ENCODE measurements at regions not wholly inside any gene's neighbourhood (a gene's known extent, or its start where the extent isn't known, plus 50 kb on each side); places are given as distances from the start of the nearest gene placed in this dataset.

DNA sequence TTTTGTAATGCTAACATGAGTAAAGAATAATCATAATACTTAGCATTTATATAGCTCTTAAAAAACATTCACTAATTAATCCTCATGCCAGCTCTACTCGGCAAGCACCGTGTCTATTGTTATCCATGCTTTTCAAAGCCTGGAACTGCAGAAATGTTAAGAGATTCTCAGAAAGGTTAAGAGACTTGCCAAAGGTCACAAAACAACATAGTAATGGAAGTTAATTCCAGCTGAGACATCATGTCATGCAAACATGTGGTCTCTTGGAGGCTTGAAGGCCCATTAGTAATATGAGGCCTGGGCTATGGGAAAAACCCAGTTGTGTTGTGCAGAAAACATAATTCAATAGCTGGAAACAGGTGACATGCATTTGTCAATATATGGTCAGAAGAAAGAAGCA, 389.9 kb upstream of the GOT2 start:
- Histone ChIP-seq H3K4me3 (no peak overlapping the region), H3K9me3 (no peaks in the 10 kb centered on the region), H3K27ac (no peak overlapping the region), H3K27me3 (no peaks in the 10 kb centered on the region), H3K4me1 (no peaks in the 10 kb centered on the region), H3K36me3 (no peaks in the 10 kb centered on the region)
- TF ChIP-seq, protein P1, sequence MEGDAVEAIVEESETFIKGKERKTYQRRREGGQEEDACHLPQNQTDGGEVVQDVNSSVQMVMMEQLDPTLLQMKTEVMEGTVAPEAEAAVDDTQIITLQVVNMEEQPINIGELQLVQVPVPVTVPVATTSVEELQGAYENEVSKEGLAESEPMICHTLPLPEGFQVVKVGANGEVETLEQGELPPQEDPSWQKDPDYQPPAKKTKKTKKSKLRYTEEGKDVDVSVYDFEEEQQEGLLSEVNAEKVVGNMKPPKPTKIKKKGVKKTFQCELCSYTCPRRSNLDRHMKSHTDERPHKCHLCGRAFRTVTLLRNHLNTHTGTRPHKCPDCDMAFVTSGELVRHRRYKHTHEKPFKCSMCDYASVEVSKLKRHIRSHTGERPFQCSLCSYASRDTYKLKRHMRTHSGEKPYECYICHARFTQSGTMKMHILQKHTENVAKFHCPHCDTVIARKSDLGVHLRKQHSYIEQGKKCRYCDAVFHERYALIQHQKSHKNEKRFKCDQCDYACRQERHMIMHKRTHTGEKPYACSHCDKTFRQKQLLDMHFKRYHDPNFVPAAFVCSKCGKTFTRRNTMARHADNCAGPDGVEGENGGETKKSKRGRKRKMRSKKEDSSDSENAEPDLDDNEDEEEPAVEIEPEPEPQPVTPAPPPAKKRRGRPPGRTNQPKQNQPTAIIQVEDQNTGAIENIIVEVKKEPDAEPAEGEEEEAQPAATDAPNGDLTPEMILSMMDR (IDR thresholded peaks at IDR 0.05), result no peak
- TF ChIP-seq EP300 (IDR thresholded peaks at IDR 0.05; ENCODE audit: low read depth) (no peak), POLR2AphosphoS5 (IDR thresholded peaks at IDR 0.05) (no peak), POLR2A (IDR thresholded peaks at IDR 0.05) (no peak)
- 70 to 91% methylated on average over 2 of the region's 2 CpGs for WGBS, 2 donors (ENCODE audit: low coverage in 1 of 2)
- intact Hi-C loops (cut with DNase I; ENCODE audit: low total_unique reads) (no loop called here), in situ Hi-C loops (cut with MboI; ENCODE audit: low pct_ligation_motif_present in 1 of 4, low pct_unique_long_range_greater_than_20kb in 1 of 4, low sequenced_read_pairs in 3 of 4) (no loop called here)
- no peak for DNase-seq

DNA sequence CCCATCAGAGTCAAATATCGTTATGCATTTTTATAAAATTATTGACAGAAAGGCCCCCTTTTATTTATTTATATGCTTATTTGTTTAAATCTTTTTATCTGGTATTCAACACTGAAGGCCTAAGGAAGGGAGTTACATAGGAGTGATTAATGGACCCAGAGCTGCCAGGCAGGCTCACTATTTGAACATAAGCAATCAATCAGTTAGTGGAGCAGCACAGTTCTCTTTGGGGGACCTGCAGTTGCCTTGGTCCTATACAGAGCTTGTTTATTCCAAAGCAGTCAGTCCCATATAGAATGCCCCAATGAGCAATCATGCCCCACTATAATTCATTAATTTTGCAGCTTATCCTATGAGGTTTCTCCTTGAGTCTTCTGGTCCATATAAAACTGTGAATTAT, 389.4 kb upstream of the GOT2 start:
- in situ Hi-C loops (cut with MboI; ENCODE audit: low pct_ligation_motif_present in 1 of 4, low pct_unique_long_range_greater_than_20kb in 1 of 4, low sequenced_read_pairs in 3 of 4), result no loop called here

DNA sequence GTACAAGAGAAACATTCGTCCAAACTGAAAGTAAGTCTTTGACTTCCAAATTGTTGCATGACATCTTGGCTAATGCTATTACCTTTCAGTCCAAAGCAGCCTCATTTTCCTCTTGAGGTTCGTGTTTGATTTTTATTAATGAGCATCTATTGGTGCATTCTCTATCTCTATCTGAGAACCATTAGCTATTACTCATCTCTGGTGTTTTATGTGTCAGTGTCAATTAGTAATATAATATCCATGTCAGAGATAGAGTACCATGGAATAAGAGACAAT, 388.1 kb upstream of the GOT2 start:
- no peak overlapping the region for H3K27ac ChIP-seq
- H3K36me3 ChIP-seq, result no peaks in the 10 kb centered on the region
- intact Hi-C loops (cut with DNase I; ENCODE audit: low total_unique reads) (no loop called here), in situ Hi-C loops (cut with MboI; ENCODE audit: low pct_ligation_motif_present in 1 of 4, low pct_unique_long_range_greater_than_20kb in 1 of 4, low sequenced_read_pairs in 3 of 4) (no loop called here)
- H3K27me3 ChIP-seq, result no peaks in the 10 kb centered on the region
- TF ChIP-seq, protein P1 (IDR thresholded peaks at IDR 0.05), result no peak
- TF ChIP-seq EP300 (IDR thresholded peaks at IDR 0.05; ENCODE audit: low read depth), result no peak
- TF ChIP-seq POLR2AphosphoS5 (IDR thresholded peaks at IDR 0.05), result no peak
- H3K4me3 ChIP-seq, result no peak overlapping the region
- WGBS, 2 donors (ENCODE audit: low coverage in 1 of 2), result 53 to 60% methylated on average over 2 of the region's 2 CpGs
- no peak for DNase-seq
- no peaks in the 10 kb centered on the region for H3K4me1 ChIP-seq
- H3K9me3 ChIP-seq, result no peaks in the 10 kb centered on the region

More for the DNA sequence above, 389.4 kb upstream of the GOT2 start:
- H3K4me3 ChIP-seq, result no peak overlapping the region
- no peak overlapping the region for H3K27ac ChIP-seq
- no peaks in the 10 kb centered on the region for H3K27me3 ChIP-seq
- no peaks in the 10 kb centered on the region for H3K36me3 ChIP-seq
- DNase-seq, result no peak
- intact Hi-C loops (cut with DNase I; ENCODE audit: low total_unique reads), result no loop called here
- TF ChIP-seq, protein P1 (IDR thresholded peaks at IDR 0.05), result no peak
- no peak for TF ChIP-seq POLR2A (IDR thresholded peaks at IDR 0.05)
- no peak for TF ChIP-seq POLR2AphosphoS5 (IDR thresholded peaks at IDR 0.05)
- H3K9me3 ChIP-seq, result no peaks in the 10 kb centered on the region
- H3K4me1 ChIP-seq, result no peaks in the 10 kb centered on the region
- 72 to 92% methylated on average over 1 of the region's 1 CpG for WGBS, 2 donors (ENCODE audit: low coverage in 1 of 2)

DNA sequence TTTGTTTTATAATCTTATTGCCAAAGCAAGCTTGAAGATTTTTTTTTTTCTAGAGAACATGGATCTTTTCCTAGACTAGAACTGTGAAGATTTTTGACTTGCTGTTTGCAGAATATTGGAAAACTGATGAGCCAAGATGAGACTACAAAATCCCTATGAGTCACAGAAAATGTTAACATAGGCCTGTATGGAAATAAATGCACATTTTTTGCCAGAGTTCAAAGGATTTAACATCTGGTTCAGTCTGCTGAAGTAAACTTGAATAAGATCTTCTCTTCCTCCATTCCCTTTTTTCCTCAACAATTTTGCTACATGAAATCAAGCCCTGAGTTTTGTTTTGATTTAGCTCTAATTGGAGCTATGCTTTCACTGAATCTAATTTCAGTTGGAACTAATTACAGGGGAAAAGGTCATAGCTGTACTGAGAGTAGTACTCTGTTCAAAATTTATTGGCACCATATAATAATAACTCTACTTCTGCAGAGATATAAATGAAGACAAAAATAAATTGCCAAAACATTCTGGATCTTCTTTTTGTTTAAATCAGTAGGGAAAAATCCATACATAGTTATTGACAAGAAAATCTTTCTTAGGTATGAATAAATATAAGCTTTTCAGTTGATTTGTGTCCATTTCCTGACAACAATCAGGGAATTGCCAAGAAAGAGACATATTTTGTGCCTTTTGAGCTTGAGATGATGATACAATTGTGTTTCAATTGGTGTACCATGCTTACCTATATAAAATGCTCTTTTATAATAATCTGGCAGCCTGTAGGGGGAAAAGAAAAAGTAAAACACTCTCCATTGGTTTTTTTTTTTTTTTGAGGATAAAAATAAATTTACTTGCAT, 387.5 kb upstream of the GOT2 start:
- Histone ChIP-seq H3K27ac (no peak overlapping the region), H3K4me3 (no peak overlapping the region), H3K27me3 (no peaks in the 10 kb centered on the region), H3K36me3 (no peaks in the 10 kb centered on the region), H3K4me1 (no peaks in the 10 kb centered on the region), H3K9me3 (no peaks in the 10 kb centered on the region)
- intact Hi-C loops (cut with DNase I; ENCODE audit: low total_unique reads), result no loop called here
- in situ Hi-C loops (cut with MboI; ENCODE audit: low pct_ligation_motif_present in 1 of 4, low pct_unique_long_range_greater_than_20kb in 1 of 4, low sequenced_read_pairs in 3 of 4), result no loop called here
- no peak for DNase-seq
- no peak for TF ChIP-seq EP300 (IDR thresholded peaks at IDR 0.05; ENCODE audit: low read depth)
- TF ChIP-seq, protein P1 (IDR thresholded peaks at IDR 0.05), result no peak
- TF ChIP-seq POLR2A (IDR thresholded peaks at IDR 0.05), result no peak
- TF ChIP-seq POLR2AphosphoS5 (IDR thresholded peaks at IDR 0.05), result no peak
